H1 (cell line): ENCODE measurements at regions not wholly inside any gene's neighbourhood (a gene's known extent, or its start where the extent isn't known, plus 50 kb on each side); places are given as distances from the start of the nearest gene placed in this dataset.

Source experiments
- CTCF ChIA-PET: fragments of 300-600 bp; sonication (Branson Sonifier 250); formaldehyde crosslinking; loops from one replicate; lab custom pipeline; 2021; ENCODE audit not compliant: partially characterized antibody; lab: Charles Lee
- POLR2A ChIA-PET: fragments of 300-600 bp; sonication (Branson Sonifier 250); formaldehyde crosslinking; loops from one replicate; lab custom pipeline; 2021; ENCODE audit warnings: inconsistent platforms; ENCODE audit not compliant: partially characterized antibody; lab: Charles Lee
- DNase-seq, 2 experiments: peaks; one replicate each; pipeline versions ENCODE4 v3.0.0 to v3.0.0-alpha.2; 2010 to 2022; ENCODE audit warnings: low spot score in 2 of 2, low read depth in 1 of 2, mixed read lengths in 1 of 2
- FAIRE-seq: peaks from 2 replicates; lab custom pipeline; 2011; peaks lifted over from hg19 to GRCh38; lab: Jason Lieb, UNC
- H2AFZ ChIP-seq: 2 replicates; pipeline ENCODE4 v1.8.1; 2012; ENCODE audit warnings: low read length, inconsistent platforms
- H2AK5ac ChIP-seq: 2 replicates; pipeline ENCODE4 v1.6.1; 2013; ENCODE audit warnings: low read depth, low read length
- H2BK120ac ChIP-seq: replicated peaks from 2 replicates; pipeline ENCODE3; 2013; ENCODE audit warnings: low read depth, low read length, inconsistent platforms
- H2BK12ac ChIP-seq: 2 replicates; pipeline ENCODE4 v1.6.1; 2013; ENCODE audit warnings: low read depth, low read length
- H2BK15ac ChIP-seq: 2 replicates; pipeline ENCODE4 v1.6.1; 2013; ENCODE audit warnings: low read length
- H2BK20ac ChIP-seq: 2 replicates; pipeline ENCODE4 v1.6.1; 2013; ENCODE audit warnings: low read length
- H2BK5ac ChIP-seq: 2 replicates; pipeline ENCODE4 v1.6.1; 2013; ENCODE audit warnings: low read depth, low read length
- H3K14ac ChIP-seq: 2 replicates; pipeline ENCODE4 v1.6.1; 2013; ENCODE audit warnings: inconsistent platforms; ENCODE audit not compliant: insufficient read length
- H3K18ac ChIP-seq: 2 replicates; pipeline ENCODE4 v1.6.1; 2013; ENCODE audit warnings: low read length; ENCODE audit errors: extremely low read depth
- H3K23ac ChIP-seq: 2 replicates; pipeline ENCODE4 v1.6.1; 2013; ENCODE audit warnings: inconsistent platforms; ENCODE audit not compliant: insufficient read length
- H3K23me2 ChIP-seq: 2 replicates; pipeline ENCODE4 v1.6.1; 2013; ENCODE audit warnings: low read depth, low read length
- H3K27ac ChIP-seq: 2 replicates; pipeline ENCODE4 v1.6.1; 2011; ENCODE audit warnings: low read depth, low read length, inconsistent platforms
- H3K27me3 ChIP-seq, 4 experiments: replicated peaks in 1 of 4; 1 replicate in 1 of 4; 2 replicates in 3 of 4; pipeline versions ENCODE4 v1.6.1 to v1.8.1; 2011 to 2013; ENCODE audit warnings: low read length in 3 of 4, mild to moderate bottlenecking in 3 of 4, inconsistent platforms in 2 of 4, mixed read lengths in 2 of 4, moderate library complexity in 1 of 4; ENCODE audit not compliant: control insufficient read depth in 3 of 4, insufficient read depth in 3 of 4; ENCODE audit errors: extremely low read depth in 1 of 4
- H3K36me3 ChIP-seq, 4 experiments: 2 replicates each; pipeline versions ENCODE4 v1.6.1 to v1.8.1; 2011 to 2013; ENCODE audit warnings: mild to moderate bottlenecking in 4 of 4, low read length in 3 of 4, moderate library complexity in 2 of 4, control low read depth in 1 of 4, inconsistent platforms in 1 of 4; ENCODE audit not compliant: insufficient read depth in 4 of 4, control insufficient read depth in 2 of 4
- H3K4ac ChIP-seq: replicated peaks from 2 replicates; pipeline ENCODE3; 2013; ENCODE audit warnings: low read length, low read depth, mixed read lengths, inconsistent platforms; ENCODE audit not compliant: insufficient read length
- H3K4me1 ChIP-seq, 4 experiments: replicated peaks in 1 of 4; 1 replicate in 1 of 4; 2 replicates in 3 of 4; pipeline versions ENCODE4 v1.6.1 to v1.8.1; 2011 to 2013; ENCODE audit warnings: low read length in 3 of 4, inconsistent platforms in 2 of 4, mixed read lengths in 1 of 4; ENCODE audit not compliant: insufficient read depth in 4 of 4, control insufficient read depth in 3 of 4
- H3K4me2 ChIP-seq, 2 experiments: 2 replicates each; pipeline versions ENCODE4 v1.6.1 to v1.8.1; 2011 to 2013; ENCODE audit warnings: low read depth in 2 of 2, low read length in 2 of 2, control low read depth in 1 of 2, inconsistent platforms in 1 of 2, mild to moderate bottlenecking in 1 of 2; ENCODE audit not compliant: insufficient read depth in 1 of 2
- H3K4me3 ChIP-seq, 4 experiments: fragments of 200-600, 300-600 bp in 1 of 4; sonication (generic), shearing (Covaris generic), sonication (Bioruptor Twin) in 1 of 4; 2 replicates each; pipeline versions ENCODE4 v1.5.1 to v1.8.1; 2011 to 2016; ENCODE audit warnings: low read length in 4 of 4, low read depth in 3 of 4, control low read depth in 2 of 4, inconsistent platforms in 2 of 4, mild to moderate bottlenecking in 2 of 4, mixed read lengths in 1 of 4, moderate library complexity in 1 of 4; ENCODE audit not compliant: insufficient read depth in 2 of 4; ENCODE audit errors: extremely low read depth in 1 of 4
- H3K56ac ChIP-seq: replicated peaks from 2 replicates; pipeline ENCODE3; 2013; ENCODE audit warnings: low read depth, mild to moderate bottlenecking, mixed read lengths, low read length, inconsistent platforms; ENCODE audit not compliant: insufficient read length
- H3K79me1 ChIP-seq: 2 replicates; pipeline ENCODE4 v1.6.1; 2013; ENCODE audit warnings: low read depth, low read length, control low read depth
- H3K79me2 ChIP-seq, 2 experiments: 2 replicates each; pipeline versions ENCODE4 v1.6.1 to v1.8.1; 2012 to 2013; ENCODE audit warnings: low read length in 2 of 2, mild to moderate bottlenecking in 2 of 2, inconsistent platforms in 1 of 2; ENCODE audit not compliant: insufficient read depth in 2 of 2, control insufficient read depth in 1 of 2
- H3K9ac ChIP-seq, 4 experiments: replicated peaks in 1 of 4; 1 replicate in 1 of 4; 2 replicates in 3 of 4; pipeline versions ENCODE4 v1.6.1 to v1.8.1; 2011 to 2013; ENCODE audit warnings: low read depth in 3 of 4, low read length in 3 of 4, control low read depth in 2 of 4, mild to moderate bottlenecking in 2 of 4, moderate library complexity in 2 of 4, inconsistent platforms in 1 of 4; ENCODE audit errors: extremely low read depth in 1 of 4
- H3K9me3 ChIP-seq, 2 experiments: 2 replicates each; pipeline versions ENCODE4 v1.6.1 to v1.8.1; 2012 to 2013; ENCODE audit warnings: mild to moderate bottlenecking in 2 of 2, moderate library complexity in 2 of 2, control low read depth in 1 of 2, inconsistent platforms in 1 of 2, low read depth in 1 of 2, low read length in 1 of 2, mixed read lengths in 1 of 2; ENCODE audit not compliant: insufficient read depth in 2 of 2
- H4K20me1 ChIP-seq, 2 experiments: replicated peaks in 1 of 2; 2 replicates each; pipeline versions ENCODE3 to v1.8.1; 2011 to 2013; ENCODE audit warnings: inconsistent platforms in 2 of 2, low read length in 2 of 2, mild to moderate bottlenecking in 1 of 2; ENCODE audit not compliant: insufficient read depth in 2 of 2, control insufficient read depth in 1 of 2
- H4K5ac ChIP-seq: 2 replicates; pipeline ENCODE4 v1.6.1; 2013; ENCODE audit warnings: low read length, low read depth, mixed read lengths, inconsistent platforms; ENCODE audit not compliant: insufficient read length
- H4K8ac ChIP-seq: 2 replicates; pipeline ENCODE4 v1.8.0; 2013; ENCODE audit warnings: mild to moderate bottlenecking, moderate library complexity, low read length, inconsistent platforms; ENCODE audit not compliant: insufficient read depth; ENCODE audit errors: extremely low read depth
- H4K91ac ChIP-seq: replicated peaks from 2 replicates; pipeline ENCODE3; 2013; ENCODE audit warnings: low read length, mixed read lengths, inconsistent platforms; ENCODE audit not compliant: insufficient read length
- BACH1 ChIP-seq: IDR thresholded peaks from 2 replicates; pipeline ENCODE4 v1.6.1; 2012; ENCODE audit warnings: low read length, improper control_type of control experiment
- BRCA1 ChIP-seq: IDR thresholded peaks from 2 replicates; pipeline ENCODE4 v1.6.1; 2012; ENCODE audit warnings: low read depth, low read length, improper control_type of control experiment
- CHD2 ChIP-seq: IDR thresholded peaks from 2 replicates; pipeline ENCODE4 v1.6.1; 2012; ENCODE audit warnings: low read length, improper control_type of control experiment
- EP300 ChIP-seq, 2 experiments: IDR thresholded peaks; 1 replicate in 1 of 2; 2 replicates in 1 of 2; pipeline ENCODE4 v1.6.1; 2011 to 2012; ENCODE audit warnings: low read depth in 2 of 2, low read length in 2 of 2, mild to moderate bottlenecking in 2 of 2, borderline replicate concordance in 1 of 2, inconsistent platforms in 1 of 2, moderate library complexity in 1 of 2
- EZH2 ChIP-seq: fragments of 200-600 bp; sonication (generic); IDR thresholded peaks from 2 replicates; pipeline ENCODE4 v1.7.1; 2012; ENCODE audit warnings: low read depth, mild to moderate bottlenecking, moderate library complexity, low read length, inconsistent platforms; ENCODE audit not compliant: severe bottlenecking
- NRF1 ChIP-seq: IDR thresholded peaks from 2 replicates; pipeline ENCODE4 v1.6.1; 2011; ENCODE audit warnings: mild to moderate bottlenecking, low read depth, low read length, improper control_type of control experiment
- PHF8 ChIP-seq: fragments of 200-600 bp; sonication (generic); conservative IDR thresholded peaks from 2 replicates; pipeline ENCODE4 v1.7.1; 2012; ENCODE audit warnings: low read depth, mild to moderate bottlenecking, inconsistent platforms, low read length, moderate library complexity
- POLR2A ChIP-seq, 2 experiments: IDR thresholded peaks; 1 replicate in 1 of 2; 2 replicates in 1 of 2; pipeline ENCODE4 v1.6.1; 2011; ENCODE audit warnings: low read depth in 2 of 2, low read length in 2 of 2, mild to moderate bottlenecking in 2 of 2; ENCODE audit errors: control extremely low read depth in 1 of 2
- RAD21 ChIP-seq, 2 experiments: IDR thresholded peaks in 1 of 2; conservative IDR thresholded peaks in 1 of 2; 2 replicates each; pipeline ENCODE4 v1.6.1; 2011; ENCODE audit warnings: low read depth in 2 of 2, low read length in 2 of 2, improper control_type of control experiment in 1 of 2, inconsistent platforms in 1 of 2, mild to moderate bottlenecking in 1 of 2, moderate library complexity in 1 of 2
- RBBP5 ChIP-seq: IDR thresholded peaks from 2 replicates; pipeline ENCODE4 v1.7.1; 2012; ENCODE audit warnings: low read depth, mild to moderate bottlenecking, inconsistent platforms, low read length, moderate library complexity, borderline replicate concordance
- SP2 ChIP-seq: IDR thresholded peaks from 2 replicates; pipeline ENCODE4 v1.6.1; 2012; ENCODE audit warnings: mild to moderate bottlenecking, low read length, inconsistent platforms
- ZNF274 ChIP-seq: IDR thresholded peaks from 2 replicates; pipeline ENCODE4 v1.7.0; 2012; ENCODE audit warnings: low read length, borderline replicate concordance; ENCODE audit errors: extremely low read depth
- WGBS, 2 experiments: shearing (Covaris generic) in 1 of 2; methylation state at CpG; one replicate each; pipeline versions ENCODE4 v1.1.6 to v1.1.7; 2013 to 2015; ENCODE audit warnings: low lambda C conversion rate in 2 of 2, mixed read lengths in 2 of 2, inconsistent platforms in 1 of 2, low coverage in 1 of 2, missing lambda C conversion rate in 1 of 2; ENCODE audit not compliant: insufficient replicate concordance in 2 of 2, insufficient coverage in 1 of 2, insufficient read length in 1 of 2; ENCODE audit errors: extremely low coverage in 1 of 2, missing lambda C conversion rate in 1 of 2; 5-methylcytosine and 5-hydroxymethylcytosine counted together
- TF ChIP-seq, protein P1 (sequence below): IDR thresholded peaks from 2 replicates; pipeline ENCODE4 v1.6.1; 2012; ENCODE audit warnings: low read length, inconsistent platforms

- Histone ChIP-seq H4K8ac (no peak overlapping the region; the same call in none of the 2 replicates), H3K4me2 (no peak overlapping the region), H4K20me1 (peaks cover 0 to 4% of the 10 kb centered on the region in 2 experiments), H3K4ac (no peak overlapping the region), H3K27me3 (no peaks in the 10 kb centered on the region; a peak in 2 of 7 replicates), H3K4me1 (peaks cover 0 to 5% (median 0%) of the 10 kb centered on the region in 4 experiments; a peak in 2 of 7 replicates), H3K9ac (no peak overlapping the region), H2BK15ac (no peak overlapping the region), H3K79me2 (no peaks in the 10 kb centered on the region), H2BK120ac (no peak overlapping the region), H3K9me3 (no peaks in the 10 kb centered on the region), H2BK20ac (no peak overlapping the region), H3K18ac (no peak overlapping the region), H3K27ac (no peak overlapping the region), H2AFZ (no peak overlapping the region), H3K4me3 (no peak overlapping the region), H2BK12ac (no peak overlapping the region), H3K23me2 (no peaks in the 10 kb centered on the region), H2BK5ac (no peak overlapping the region), H3K14ac (no peak overlapping the region), H2AK5ac (no peak overlapping the region), H3K23ac (no peak overlapping the region), H4K5ac (no peak overlapping the region), H4K91ac (no peak overlapping the region), H3K56ac (no peak overlapping the region), H3K36me3 (no peaks in the 10 kb centered on the region), H3K79me1 (no peaks in the 10 kb centered on the region)
- POLR2A ChIA-PET = interaction anchor here (0.6 kb wide), 1 partner anchor 154 kb away, joined by 3 read pairs; no protein-coding TSS in a partner anchor
- 88% methylated on average over 7 of the region's 7 CpGs; no CpG with 5 or more reads in 1 of the 2 experiments for WGBS, 2 experiments
- CTCF ChIA-PET = interaction anchor here (0.8 to 3.3 kb wide), 3 partner anchors 9 to 17 kb away, joined by 3 to 12 read pairs (median 3); no protein-coding TSS in a partner anchor
- no peak for FAIRE-seq
- DNase-seq = no peak
- TF ChIP-seq NRF1 (no peak), CHD2 (no peak), BRCA1 (no peak), PHF8 (no peak), SP2 (no peak), POLR2A (IDR thresholded peaks at IDR 0.05; ENCODE audit: control extremely low read depth in 1 of 2, low read depth in 2 of 2, low read length in 2 of 2) (no peak), RAD21 (IDR thresholded peaks at IDR 0.05 in 1 of 2, conservative IDR thresholded peaks at IDR 0.05 in 1 of 2; ENCODE audit: low read depth in 2 of 2, low read length in 2 of 2) (no peak), EP300 (IDR thresholded peaks at IDR 0.05; ENCODE audit: borderline replicate concordance in 1 of 2, low read depth in 2 of 2, low read length in 2 of 2) (no peak), RBBP5 (no peak), EZH2 (no peak), ZNF274 (no peak), BACH1 (no peak)
- TF ChIP-seq, protein P1, sequence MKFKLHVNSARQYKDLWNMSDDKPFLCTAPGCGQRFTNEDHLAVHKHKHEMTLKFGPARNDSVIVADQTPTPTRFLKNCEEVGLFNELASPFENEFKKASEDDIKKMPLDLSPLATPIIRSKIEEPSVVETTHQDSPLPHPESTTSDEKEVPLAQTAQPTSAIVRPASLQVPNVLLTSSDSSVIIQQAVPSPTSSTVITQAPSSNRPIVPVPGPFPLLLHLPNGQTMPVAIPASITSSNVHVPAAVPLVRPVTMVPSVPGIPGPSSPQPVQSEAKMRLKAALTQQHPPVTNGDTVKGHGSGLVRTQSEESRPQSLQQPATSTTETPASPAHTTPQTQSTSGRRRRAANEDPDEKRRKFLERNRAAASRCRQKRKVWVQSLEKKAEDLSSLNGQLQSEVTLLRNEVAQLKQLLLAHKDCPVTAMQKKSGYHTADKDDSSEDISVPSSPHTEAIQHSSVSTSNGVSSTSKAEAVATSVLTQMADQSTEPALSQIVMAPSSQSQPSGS = no peak
These were observed 109.3 kb downstream of the BRD1 start for GRCh38 chr22:49718396-49718795.
